H9 (cell line): ENCODE measurements at regions not wholly inside any gene's neighbourhood (a gene's known extent, or its start where the extent isn't known, plus 50 kb on each side); places are given as distances from the start of the nearest gene placed in this dataset.

Experiments used
- DNase-seq: peaks from one replicate; pipeline ENCODE4 v3.0.0-alpha.2; 2017
- H2AFZ ChIP-seq: one replicate; pipeline ENCODE4 v1.6.1; 2013; ENCODE audit warnings: mild to moderate bottlenecking, low read length, control low read depth, moderate library complexity
- H2AK5ac ChIP-seq: 2 replicates; pipeline ENCODE4 v1.6.1; 2013; ENCODE audit warnings: low read length, control low read depth, mixed read lengths; ENCODE audit not compliant: insufficient read length
- H2BK120ac ChIP-seq: one replicate; pipeline ENCODE4 v1.6.1; 2013; ENCODE audit warnings: low read depth, mild to moderate bottlenecking, low read length, control low read depth, inconsistent platforms; ENCODE audit not compliant: poor library complexity, severe bottlenecking
- H2BK12ac ChIP-seq: 2 replicates; pipeline ENCODE4 v1.6.1; 2013; ENCODE audit warnings: low read length, control low read depth, mixed read lengths, low read depth; ENCODE audit not compliant: insufficient read length
- H2BK15ac ChIP-seq: 2 replicates; pipeline ENCODE4 v1.6.1; 2013; ENCODE audit warnings: low read depth, low read length, control low read depth
- H2BK20ac ChIP-seq: one replicate; pipeline ENCODE4 v1.6.1; 2013; ENCODE audit warnings: low read depth, mild to moderate bottlenecking, low read length, control low read depth, inconsistent platforms; ENCODE audit not compliant: poor library complexity, severe bottlenecking
- H2BK5ac ChIP-seq: 2 replicates; pipeline ENCODE4 v1.6.1; 2013; ENCODE audit warnings: low read length, control low read depth, mixed read lengths; ENCODE audit not compliant: insufficient read length
- H3K14ac ChIP-seq: 2 replicates; pipeline ENCODE4 v1.6.1; 2013; ENCODE audit warnings: low read length, control low read depth; ENCODE audit not compliant: insufficient read depth
- H3K18ac ChIP-seq: 2 replicates; pipeline ENCODE4 v1.6.1; 2013; ENCODE audit warnings: low read depth, mild to moderate bottlenecking, mixed read lengths, low read length, control low read depth; ENCODE audit not compliant: insufficient read length
- H3K23ac ChIP-seq: 2 replicates; pipeline ENCODE4 v1.6.1; 2013; ENCODE audit warnings: low read length, control low read depth, mixed read lengths, low read depth; ENCODE audit not compliant: insufficient read length
- H3K23me2 ChIP-seq: 2 replicates; pipeline ENCODE4 v1.6.1; 2013; ENCODE audit warnings: low read depth, mild to moderate bottlenecking, mixed read lengths, low read length, control low read depth; ENCODE audit not compliant: insufficient read length, poor library complexity, severe bottlenecking
- H3K27ac ChIP-seq: 2 replicates; pipeline ENCODE4 v1.5.1; 2013; ENCODE audit warnings: low read length, control low read depth, mixed read lengths, low read depth; ENCODE audit not compliant: insufficient read length
- H3K27me3 ChIP-seq: 2 replicates; pipeline ENCODE4 v1.6.1; 2013; ENCODE audit warnings: low read length, control low read depth, inconsistent platforms; ENCODE audit not compliant: insufficient read depth
- H3K4ac ChIP-seq: 2 replicates; pipeline ENCODE4 v1.6.1; 2013; ENCODE audit warnings: low read depth, mild to moderate bottlenecking, control low read depth, inconsistent platforms, low read length, moderate library complexity
- H3K4me1 ChIP-seq: 2 replicates; pipeline ENCODE4 v1.6.1; 2013; ENCODE audit warnings: low read length, control low read depth, inconsistent platforms; ENCODE audit not compliant: insufficient read depth
- H3K4me2 ChIP-seq: 2 replicates; pipeline ENCODE4 v1.6.1; 2013; ENCODE audit warnings: low read length, control low read depth, mixed read lengths; ENCODE audit not compliant: insufficient read length, insufficient read depth
- H3K56ac ChIP-seq: 2 replicates; pipeline ENCODE4 v1.6.1; 2013; ENCODE audit warnings: low read depth, mild to moderate bottlenecking, mixed read lengths, low read length, control low read depth; ENCODE audit not compliant: insufficient read length
- H3K79me1 ChIP-seq: 2 replicates; pipeline ENCODE4 v1.6.1; 2013; ENCODE audit warnings: low read depth, mild to moderate bottlenecking, moderate library complexity, low read length, control low read depth, inconsistent platforms; ENCODE audit not compliant: insufficient read depth, poor library complexity, severe bottlenecking
- H3K79me2 ChIP-seq: 2 replicates; pipeline ENCODE4 v1.6.1; 2013; ENCODE audit warnings: low read length, control low read depth, inconsistent platforms; ENCODE audit not compliant: insufficient read depth
- H3K9ac ChIP-seq: 2 replicates; pipeline ENCODE4 v1.6.1; 2013; ENCODE audit warnings: low read length, control low read depth, mixed read lengths; ENCODE audit not compliant: insufficient read length; ENCODE audit errors: extremely low read depth
- H3K9me3 ChIP-seq: one replicate; pipeline ENCODE4 v1.6.1; 2013; ENCODE audit warnings: low read depth, low read length, inconsistent platforms; ENCODE audit not compliant: control insufficient read depth
- H3T11ph ChIP-seq: one replicate; pipeline ENCODE4 v1.6.1; 2013; ENCODE audit warnings: mild to moderate bottlenecking, low read length, control low read depth, inconsistent platforms
- H4K20me1 ChIP-seq: one replicate; pipeline ENCODE4 v1.6.1; 2013; ENCODE audit not compliant: control insufficient read depth, insufficient read length, insufficient read depth
- H4K5ac ChIP-seq: 2 replicates; pipeline ENCODE4 v1.6.1; 2013; ENCODE audit warnings: low read depth, mild to moderate bottlenecking, mixed read lengths, low read length, control low read depth; ENCODE audit not compliant: insufficient read length
- H4K8ac ChIP-seq: replicated peaks from 2 replicates; pipeline ENCODE4 v1.6.1; 2013; ENCODE audit warnings: low read length, control low read depth, mixed read lengths, low read depth; ENCODE audit not compliant: insufficient read length
- H4K91ac ChIP-seq: 2 replicates; pipeline ENCODE4 v1.6.1; 2013; ENCODE audit warnings: low read depth, mild to moderate bottlenecking, moderate library complexity, mixed read lengths, low read length, control low read depth; ENCODE audit not compliant: insufficient read length
- H3K27ac Mint-ChIP-seq, 3 experiments: 2 replicates in 2 of 3; 3 replicates in 1 of 3; pipeline ENCODE4 v1.8.0; 2020 to 2021; ENCODE audit warnings: mixed read lengths in 3 of 3, mild to moderate bottlenecking in 1 of 3, moderate library complexity in 1 of 3
- H3K27me3 Mint-ChIP-seq: 2 replicates; pipeline ENCODE4 v1.8.0; 2021; ENCODE audit warnings: low read depth, mild to moderate bottlenecking, moderate library complexity, mixed read lengths
- H3K36me3 Mint-ChIP-seq, 3 experiments: 2 replicates in 2 of 3; 3 replicates in 1 of 3; pipeline ENCODE4 v1.8.0; 2020 to 2021; ENCODE audit warnings: low read depth in 3 of 3, mixed read lengths in 3 of 3; ENCODE audit not compliant: insufficient read depth in 1 of 3
- H3K4me1 Mint-ChIP-seq, 2 experiments: 2 replicates each; pipeline ENCODE4 v1.8.0; 2020; ENCODE audit warnings: mixed read lengths in 2 of 2
- H3K4me3 Mint-ChIP-seq, 2 experiments: 2 replicates in 1 of 2; 3 replicates in 1 of 2; pipeline ENCODE4 v1.8.0; 2020 to 2021; ENCODE audit warnings: mild to moderate bottlenecking in 2 of 2, mixed read lengths in 2 of 2, moderate library complexity in 1 of 2
- H3K9me3 Mint-ChIP-seq, 2 experiments: 2 replicates in 1 of 2; 3 replicates in 1 of 2; pipeline ENCODE4 v1.8.0; 2020; ENCODE audit warnings: mild to moderate bottlenecking in 2 of 2, mixed read lengths in 2 of 2, moderate library complexity in 1 of 2
- WGBS: extraction: QIAGEN DNeasy Blood & Tissue Kit; methylation state at CpG from one replicate; pipeline ENCODE4 v1.1.7; 2013; ENCODE audit warnings: missing lambda C conversion rate, low lambda C conversion rate, mixed read lengths; ENCODE audit not compliant: insufficient read length; ENCODE audit errors: extremely low coverage; 5-methylcytosine and 5-hydroxymethylcytosine counted together
- TF ChIP-seq, protein P1 (sequence below): fragments of 200-600 bp; sonication (generic); conservative IDR thresholded peaks from 3 replicates; pipeline ENCODE4 v1.8.0; 2021; ENCODE audit warnings: antibody characterized with exemption, mild to moderate bottlenecking

DNA sequence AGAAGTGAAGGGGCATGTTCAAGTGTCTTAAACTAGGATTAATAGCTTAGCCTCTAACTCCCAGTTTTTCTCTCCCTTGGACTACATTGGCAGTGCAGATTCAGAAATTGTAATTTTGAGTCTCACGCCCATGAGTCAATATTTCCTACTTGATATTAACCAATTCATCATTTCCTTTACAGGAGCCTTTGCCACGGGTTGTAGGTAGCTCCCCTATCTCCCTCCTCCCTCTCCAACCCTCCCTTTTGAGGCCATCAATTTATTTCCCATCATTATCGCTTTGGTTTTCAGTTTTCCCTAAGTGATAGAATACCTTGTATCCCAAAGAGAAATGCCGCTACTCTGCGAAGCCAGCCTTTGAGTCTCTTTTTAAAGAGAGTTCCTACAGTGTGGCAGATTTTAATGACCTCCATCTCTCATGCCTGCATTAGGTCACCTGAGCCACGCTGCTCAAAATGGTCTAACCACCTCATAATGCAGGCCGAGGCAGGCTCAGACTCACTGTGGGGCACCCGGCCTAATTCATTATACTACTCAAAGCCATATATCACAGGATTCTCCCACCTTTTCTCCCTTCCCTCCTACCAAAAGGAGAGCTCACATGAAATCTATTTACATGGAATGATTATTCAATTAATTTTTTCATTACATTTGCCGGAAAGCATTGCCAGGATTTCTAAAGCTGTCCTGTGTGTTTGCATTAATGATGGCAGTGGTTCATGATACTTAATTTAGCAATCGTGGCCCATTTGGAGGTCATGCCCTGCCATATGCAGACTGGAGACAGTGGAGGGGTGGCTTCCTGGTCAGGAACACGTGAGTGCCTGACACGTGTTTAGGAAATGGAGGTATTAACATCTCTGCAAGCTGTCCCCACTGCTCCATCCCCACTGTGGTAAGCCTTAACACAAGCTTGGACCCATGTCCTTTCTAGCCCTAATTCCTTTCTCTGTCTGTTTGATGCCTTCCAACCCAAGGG is 448.2 kb upstream of the AUTS2 start:
- H2AK5ac ChIP-seq = no peak overlapping the region

More for the DNA sequence above, 448.2 kb upstream of the AUTS2 start:
- H2BK5ac ChIP-seq = no peak overlapping the region
- no peak overlapping the region for H2BK12ac ChIP-seq
- no peaks in the 10 kb centered on the region for H3K4me1 ChIP-seq
- no peak for DNase-seq
- no peak overlapping the region for H3K56ac ChIP-seq
- no peak overlapping the region for H3K14ac ChIP-seq
- no peak overlapping the region for H2BK15ac ChIP-seq
- no peak overlapping the region for H3K27ac Mint-ChIP-seq
- H2BK20ac ChIP-seq = no peak overlapping the region
- no peak overlapping the region for H3K4ac ChIP-seq
- H3K27me3 ChIP-seq = no peaks in the 10 kb centered on the region
- no peaks in the 10 kb centered on the region for H3K79me2 ChIP-seq
- WGBS = no CpG with 5 or more reads among the region's 12 CpGs
- no peak overlapping the region for H4K91ac ChIP-seq
- no peaks in the 10 kb centered on the region for H3K9me3 ChIP-seq
- H3K9me3 Mint-ChIP-seq = peaks cover 0 to 2% of the 10 kb centered on the region in 2 experiments; a peak in 3 of 5 replicates
- H3K18ac ChIP-seq = no peak overlapping the region
- H3K9ac ChIP-seq = no peak overlapping the region
- H4K5ac ChIP-seq = no peak overlapping the region
- no peaks in the 10 kb centered on the region for H3K36me3 Mint-ChIP-seq
- TF ChIP-seq, protein P1, sequence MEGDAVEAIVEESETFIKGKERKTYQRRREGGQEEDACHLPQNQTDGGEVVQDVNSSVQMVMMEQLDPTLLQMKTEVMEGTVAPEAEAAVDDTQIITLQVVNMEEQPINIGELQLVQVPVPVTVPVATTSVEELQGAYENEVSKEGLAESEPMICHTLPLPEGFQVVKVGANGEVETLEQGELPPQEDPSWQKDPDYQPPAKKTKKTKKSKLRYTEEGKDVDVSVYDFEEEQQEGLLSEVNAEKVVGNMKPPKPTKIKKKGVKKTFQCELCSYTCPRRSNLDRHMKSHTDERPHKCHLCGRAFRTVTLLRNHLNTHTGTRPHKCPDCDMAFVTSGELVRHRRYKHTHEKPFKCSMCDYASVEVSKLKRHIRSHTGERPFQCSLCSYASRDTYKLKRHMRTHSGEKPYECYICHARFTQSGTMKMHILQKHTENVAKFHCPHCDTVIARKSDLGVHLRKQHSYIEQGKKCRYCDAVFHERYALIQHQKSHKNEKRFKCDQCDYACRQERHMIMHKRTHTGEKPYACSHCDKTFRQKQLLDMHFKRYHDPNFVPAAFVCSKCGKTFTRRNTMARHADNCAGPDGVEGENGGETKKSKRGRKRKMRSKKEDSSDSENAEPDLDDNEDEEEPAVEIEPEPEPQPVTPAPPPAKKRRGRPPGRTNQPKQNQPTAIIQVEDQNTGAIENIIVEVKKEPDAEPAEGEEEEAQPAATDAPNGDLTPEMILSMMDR = no peak
- H3K23me2 ChIP-seq = no peaks in the 10 kb centered on the region
- H3K27ac ChIP-seq = no peak overlapping the region
- no peak overlapping the region for H3T11ph ChIP-seq
- no peaks in the 10 kb centered on the region for H4K20me1 ChIP-seq
- H3K4me2 ChIP-seq = no peak overlapping the region
- no peak overlapping the region for H2BK120ac ChIP-seq
- H3K4me3 Mint-ChIP-seq = no peak overlapping the region; a peak in 1 of 5 replicates
- H3K79me1 ChIP-seq = no peaks in the 10 kb centered on the region
- no peak overlapping the region for H2AFZ ChIP-seq
- no peak overlapping the region for H4K8ac ChIP-seq
- no peak overlapping the region for H3K23ac ChIP-seq
- H3K27me3 Mint-ChIP-seq = peaks cover 9% of the 10 kb centered on the region
- peaks cover 5 to 8% of the 10 kb centered on the region in 2 experiments; a peak in 3 of 4 replicates for H3K4me1 Mint-ChIP-seq
